ENCODE measurements at regions not wholly inside any gene's neighbourhood (a gene's known extent, or its start where the extent isn't known, plus 50 kb on each side); places are given as distances from the start of the nearest gene placed in this dataset.

GRCh38 chr13:56314765-56315164, 826.0 kb upstream of the PRR20A start:
- no peaks in the 10 kb centered on the region for H3K9me3 ChIP-seq (ENCODE audit: insufficient read depth, low read depth, low read length)
- Mint-ChIP-seq H3K9me3 (ENCODE audit: unreplicated experiment) (no peaks in the 10 kb centered on the region), H3K4me3 (ENCODE audit: unreplicated experiment) (no peak overlapping the region), H3K36me3 (ENCODE audit: low read depth, unreplicated experiment) (no peaks in the 10 kb centered on the region), H3K27me3 (ENCODE audit: low read depth, unreplicated experiment) (no peaks in the 10 kb centered on the region), H3K27ac (ENCODE audit: unreplicated experiment) (no peak overlapping the region), H3K4me1 (ENCODE audit: low read depth, unreplicated experiment) (no peaks in the 10 kb centered on the region)
- no peak for FAIRE-seq
- no peaks in the 10 kb centered on the region for H3K4me1 ChIP-seq (ENCODE audit: insufficient read depth, low read length)
- no peak overlapping the region for H3K9ac ChIP-seq (ENCODE audit: low read length)
- H3K27ac ChIP-seq (ENCODE audit: low read depth, low read length) = no peak overlapping the region
- H3K36me3 ChIP-seq (ENCODE audit: insufficient read depth, low read length) = no peaks in the 10 kb centered on the region
- no peak overlapping the region for H3K4me3 ChIP-seq (ENCODE audit: insufficient read depth, low read depth, low read length)
- no peaks in the 10 kb centered on the region for H3K79me2 ChIP-seq (ENCODE audit: insufficient read depth, low read length)
- H3K4me2 ChIP-seq (ENCODE audit: low read length) = no peak overlapping the region
- no peak for DNase-seq (ENCODE audit: low read depth)
- H3K27me3 ChIP-seq (ENCODE audit: insufficient read depth, low read length) = no peaks in the 10 kb centered on the region
- H4K20me1 ChIP-seq (ENCODE audit: insufficient read depth, low read length) = no peaks in the 10 kb centered on the region
- no peak overlapping the region for H2AFZ ChIP-seq (ENCODE audit: low read depth, low read length)
- no peak for TF ChIP-seq EZH2 (IDR thresholded peaks at IDR 0.05; ENCODE audit: insufficient read depth, low read length)
- TF ChIP-seq, protein P1, sequence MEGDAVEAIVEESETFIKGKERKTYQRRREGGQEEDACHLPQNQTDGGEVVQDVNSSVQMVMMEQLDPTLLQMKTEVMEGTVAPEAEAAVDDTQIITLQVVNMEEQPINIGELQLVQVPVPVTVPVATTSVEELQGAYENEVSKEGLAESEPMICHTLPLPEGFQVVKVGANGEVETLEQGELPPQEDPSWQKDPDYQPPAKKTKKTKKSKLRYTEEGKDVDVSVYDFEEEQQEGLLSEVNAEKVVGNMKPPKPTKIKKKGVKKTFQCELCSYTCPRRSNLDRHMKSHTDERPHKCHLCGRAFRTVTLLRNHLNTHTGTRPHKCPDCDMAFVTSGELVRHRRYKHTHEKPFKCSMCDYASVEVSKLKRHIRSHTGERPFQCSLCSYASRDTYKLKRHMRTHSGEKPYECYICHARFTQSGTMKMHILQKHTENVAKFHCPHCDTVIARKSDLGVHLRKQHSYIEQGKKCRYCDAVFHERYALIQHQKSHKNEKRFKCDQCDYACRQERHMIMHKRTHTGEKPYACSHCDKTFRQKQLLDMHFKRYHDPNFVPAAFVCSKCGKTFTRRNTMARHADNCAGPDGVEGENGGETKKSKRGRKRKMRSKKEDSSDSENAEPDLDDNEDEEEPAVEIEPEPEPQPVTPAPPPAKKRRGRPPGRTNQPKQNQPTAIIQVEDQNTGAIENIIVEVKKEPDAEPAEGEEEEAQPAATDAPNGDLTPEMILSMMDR (IDR thresholded peaks at IDR 0.05; ENCODE audit: insufficient read depth, low read depth, low read length) = no peak

DNA sequence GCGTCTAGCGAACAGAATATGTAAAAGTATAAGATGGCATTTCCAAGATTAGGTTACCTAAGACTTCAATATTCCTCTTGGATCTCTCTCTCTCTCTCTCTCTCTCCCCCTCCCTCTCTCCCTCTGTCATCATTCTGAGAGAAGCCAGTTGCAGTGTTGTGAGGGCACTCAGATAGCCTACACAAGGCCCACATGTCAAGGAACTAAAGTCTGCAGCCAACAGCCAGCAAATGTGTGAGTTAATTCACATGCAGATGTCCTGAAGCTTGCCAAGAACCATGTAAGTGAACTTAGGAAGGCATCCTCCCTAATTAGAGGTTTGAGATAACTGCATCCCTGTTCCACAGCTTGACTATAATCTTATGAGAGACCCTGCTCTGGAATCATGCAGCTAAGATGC, 822.9 kb upstream of the PRR20A start:
- no peak overlapping the region for H3K4me3 Mint-ChIP-seq (ENCODE audit: unreplicated experiment)
- no peak for TF ChIP-seq EZH2 (IDR thresholded peaks at IDR 0.05; ENCODE audit: insufficient read depth, low read length)
- TF ChIP-seq, protein P1 (IDR thresholded peaks at IDR 0.05; ENCODE audit: insufficient read depth, low read depth, low read length) = no peak
- H3K27ac ChIP-seq (ENCODE audit: low read depth, low read length) = no peak overlapping the region
- H3K4me3 ChIP-seq (ENCODE audit: insufficient read depth, low read depth, low read length) = no peak overlapping the region
- H3K36me3 ChIP-seq (ENCODE audit: insufficient read depth, low read length) = no peaks in the 10 kb centered on the region
- no peaks in the 10 kb centered on the region for H3K4me1 Mint-ChIP-seq (ENCODE audit: low read depth, unreplicated experiment)
- no peak for FAIRE-seq
- no peaks in the 10 kb centered on the region for H3K79me2 ChIP-seq (ENCODE audit: insufficient read depth, low read length)
- DNase-seq (ENCODE audit: low read depth) = no peak
- H3K9me3 Mint-ChIP-seq (ENCODE audit: unreplicated experiment) = no peaks in the 10 kb centered on the region
- no peaks in the 10 kb centered on the region for H4K20me1 ChIP-seq (ENCODE audit: insufficient read depth, low read length)
- no peak overlapping the region for H3K4me2 ChIP-seq (ENCODE audit: low read length)
- no peaks in the 10 kb centered on the region for H3K27me3 Mint-ChIP-seq (ENCODE audit: low read depth, unreplicated experiment)
- H3K36me3 Mint-ChIP-seq (ENCODE audit: low read depth, unreplicated experiment) = no peaks in the 10 kb centered on the region
- no peak overlapping the region for H3K9ac ChIP-seq (ENCODE audit: low read length)
- H2AFZ ChIP-seq (ENCODE audit: low read depth, low read length) = no peak overlapping the region
- H3K9me3 ChIP-seq (ENCODE audit: insufficient read depth, low read depth, low read length) = no peaks in the 10 kb centered on the region
- H3K4me1 ChIP-seq (ENCODE audit: insufficient read depth, low read length) = no peaks in the 10 kb centered on the region
- no peaks in the 10 kb centered on the region for H3K27me3 ChIP-seq (ENCODE audit: insufficient read depth, low read length)
- H3K27ac Mint-ChIP-seq (ENCODE audit: unreplicated experiment) = no peak overlapping the region

DNA sequence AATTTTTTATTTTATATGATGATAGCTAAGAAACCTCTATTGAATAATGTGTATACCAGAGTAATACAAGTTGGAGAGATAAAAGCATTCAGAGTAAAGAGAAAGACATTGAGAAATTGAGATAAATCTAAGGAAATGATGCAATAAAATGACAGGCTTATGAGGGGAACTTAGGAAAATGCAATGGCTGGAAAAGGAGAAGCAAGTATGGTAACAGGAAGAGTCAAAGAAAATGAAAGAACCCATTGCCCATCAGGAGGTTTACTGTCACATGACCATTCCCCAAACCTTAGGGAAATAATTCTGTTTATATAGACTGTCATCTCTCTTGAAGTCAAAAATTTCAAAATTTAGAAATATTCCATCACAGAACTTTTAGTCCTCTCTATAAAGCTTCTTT, 808.0 kb upstream of the PRR20A start:
- no peaks in the 10 kb centered on the region for H4K20me1 ChIP-seq (ENCODE audit: insufficient read depth, low read length)
- no peak overlapping the region for H2AFZ ChIP-seq (ENCODE audit: low read depth, low read length)
- no peak overlapping the region for H3K4me2 ChIP-seq (ENCODE audit: low read length)
- TF ChIP-seq EZH2 (IDR thresholded peaks at IDR 0.05; ENCODE audit: insufficient read depth, low read length) = no peak
- TF ChIP-seq, protein P1 (IDR thresholded peaks at IDR 0.05; ENCODE audit: insufficient read depth, low read depth, low read length) = no peak
- DNase-seq (ENCODE audit: low read depth) (no peak), FAIRE-seq (no peak)
- no peaks in the 10 kb centered on the region for H3K79me2 ChIP-seq (ENCODE audit: insufficient read depth, low read length)
- no peak overlapping the region for H3K4me3 ChIP-seq (ENCODE audit: insufficient read depth, low read depth, low read length)
- no peak overlapping the region for H3K27ac ChIP-seq (ENCODE audit: low read depth, low read length)
- no peaks in the 10 kb centered on the region for H3K4me1 ChIP-seq (ENCODE audit: insufficient read depth, low read length)
- no peaks in the 10 kb centered on the region for H3K27me3 Mint-ChIP-seq (ENCODE audit: low read depth, unreplicated experiment)
- no peak overlapping the region for H3K9ac ChIP-seq (ENCODE audit: low read length)
- no peaks in the 10 kb centered on the region for H3K36me3 ChIP-seq (ENCODE audit: insufficient read depth, low read length)
- no peaks in the 10 kb centered on the region for H3K9me3 ChIP-seq (ENCODE audit: insufficient read depth, low read depth, low read length)
- H3K27ac Mint-ChIP-seq (ENCODE audit: unreplicated experiment) = no peak overlapping the region
- no peak overlapping the region for H3K4me3 Mint-ChIP-seq (ENCODE audit: unreplicated experiment)
- peaks cover 1% of the 10 kb centered on the region for H3K4me1 Mint-ChIP-seq (ENCODE audit: low read depth, unreplicated experiment)
- no peaks in the 10 kb centered on the region for H3K9me3 Mint-ChIP-seq (ENCODE audit: unreplicated experiment)
- no peaks in the 10 kb centered on the region for H3K27me3 ChIP-seq (ENCODE audit: insufficient read depth, low read length)
- no peaks in the 10 kb centered on the region for H3K36me3 Mint-ChIP-seq (ENCODE audit: low read depth, unreplicated experiment)

All from astrocyte (in vitro differentiated cells and primary cell).